ENCODE measurements at regions not wholly inside any gene's neighbourhood (a gene's known extent, or its start where the extent isn't known, plus 50 kb on each side); places are given as distances from the start of the nearest gene placed in this dataset.
"Not testable (repeated sequence)": the region's sequence is repeated elsewhere in the genome, so short reads cannot be mapped to it uniquely, and the experiment has no call there.

- peaks cover 0 to 4% (median 0%) of the 10 kb centered on the region in 3 donors for H3K27me3 ChIP-seq (ENCODE audit: control insufficient read depth in 3 of 3, insufficient read depth in 3 of 3, low read length in 3 of 3)
- H3K9me3 ChIP-seq (ENCODE audit: control insufficient read depth in 2 of 2, insufficient read depth in 1 of 2, low read depth in 1 of 2, low read length in 1 of 2), result no peaks in the 10 kb centered on the region
- no peaks in the 10 kb centered on the region for H3K36me3 ChIP-seq (ENCODE audit: control insufficient read depth in 3 of 3, insufficient read depth in 2 of 3, low read depth in 1 of 3, low read length in 3 of 3)
- H3K27ac ChIP-seq (ENCODE audit: low read depth in 1 of 3, low read length in 2 of 3), result no peak overlapping the region
- H3K4me3 ChIP-seq (ENCODE audit: low read depth in 1 of 3, low read length in 3 of 3), result no peak overlapping the region
- 42 to 56% (median 54%) methylated on average over 4 of the region's 4 CpGs for WGBS, 3 donors
- no peak for DNase-seq
- H3K4me1 ChIP-seq (ENCODE audit: control insufficient read depth in 3 of 3, insufficient read depth in 2 of 3, low read depth in 1 of 3, low read length in 2 of 3), result no peaks in the 10 kb centered on the region
- no peak for FAIRE-seq
Observed at GRCh38 chr3:176855213-176855612, 342.1 kb downstream of the TBL1XR1 start.

GRCh38 chr3:176850498-176850897, 346.8 kb downstream of the TBL1XR1 start:
- Histone ChIP-seq H3K27me3 (ENCODE audit: control insufficient read depth in 3 of 3, insufficient read depth in 3 of 3, low read length in 3 of 3) (peaks cover 0 to 5% (median 0%) of the 10 kb centered on the region in 3 donors), H3K9me3 (ENCODE audit: control insufficient read depth in 2 of 2, insufficient read depth in 1 of 2, low read depth in 1 of 2, low read length in 1 of 2) (no peaks in the 10 kb centered on the region), H3K36me3 (ENCODE audit: control insufficient read depth in 3 of 3, insufficient read depth in 2 of 3, low read depth in 1 of 3, low read length in 3 of 3) (no peaks in the 10 kb centered on the region), H3K4me3 (ENCODE audit: low read depth in 1 of 3, low read length in 3 of 3) (no peak overlapping the region), H3K27ac (ENCODE audit: low read depth in 1 of 3, low read length in 2 of 3) (no peak overlapping the region), H3K4me1 (ENCODE audit: control insufficient read depth in 3 of 3, insufficient read depth in 2 of 3, low read depth in 1 of 3, low read length in 2 of 3) (no peaks in the 10 kb centered on the region)
- 29 to 58% (median 40%) methylated on average over 6 of the region's 6 CpGs for WGBS, 3 donors
- FAIRE-seq (no peak), DNase-seq (no peak)

GRCh38 chr3:176848431-176849214, 348.7 kb downstream of the TBL1XR1 start:
- H3K27ac ChIP-seq (ENCODE audit: low read depth in 1 of 3, low read length in 2 of 3), result no peak overlapping the region
- FAIRE-seq (no peak), DNase-seq (no peak)
- H3K9me3 ChIP-seq (ENCODE audit: control insufficient read depth in 2 of 2, insufficient read depth in 1 of 2, low read depth in 1 of 2, low read length in 1 of 2), result no peaks in the 10 kb centered on the region
- H3K4me3 ChIP-seq (ENCODE audit: low read depth in 1 of 3, low read length in 3 of 3), result no peak overlapping the region
- peaks cover 0 to 5% (median 0%) of the 10 kb centered on the region in 3 donors for H3K27me3 ChIP-seq (ENCODE audit: control insufficient read depth in 3 of 3, insufficient read depth in 3 of 3, low read length in 3 of 3)
- no peaks in the 10 kb centered on the region for H3K4me1 ChIP-seq (ENCODE audit: control insufficient read depth in 3 of 3, insufficient read depth in 2 of 3, low read depth in 1 of 3, low read length in 2 of 3)
- WGBS, 3 donors, result 43 to 76% (median 54%) methylated on average over 4 of the region's 4 CpGs
- no peaks in the 10 kb centered on the region for H3K36me3 ChIP-seq (ENCODE audit: control insufficient read depth in 3 of 3, insufficient read depth in 2 of 3, low read depth in 1 of 3, low read length in 3 of 3)

- Histone ChIP-seq H3K27me3 (ENCODE audit: control insufficient read depth in 3 of 3, insufficient read depth in 3 of 3, low read length in 3 of 3) (no peaks in the 10 kb centered on the region), H3K27ac (ENCODE audit: low read depth in 1 of 3, low read length in 2 of 3) (no peak overlapping the region), H3K4me3 (ENCODE audit: low read depth in 1 of 3, low read length in 3 of 3) (no peak overlapping the region), H3K9me3 (ENCODE audit: control insufficient read depth in 2 of 2, insufficient read depth in 1 of 2, low read depth in 1 of 2, low read length in 1 of 2) (no peaks in the 10 kb centered on the region), H3K36me3 (ENCODE audit: control insufficient read depth in 3 of 3, insufficient read depth in 2 of 3, low read depth in 1 of 3, low read length in 3 of 3) (no peaks in the 10 kb centered on the region), H3K4me1 (ENCODE audit: control insufficient read depth in 3 of 3, insufficient read depth in 2 of 3, low read depth in 1 of 3, low read length in 2 of 3) (no peaks in the 10 kb centered on the region)
- 71 to 73% (median 73%) methylated on average over 2 of the region's 2 CpGs for WGBS, 3 donors
- DNase-seq, result no peak
- FAIRE-seq, result no peak
Observed at GRCh38 chr3:176842914-176843313, 354.4 kb downstream of the TBL1XR1 start.

- DNase-seq (no peak), FAIRE-seq (no peak)
- Histone ChIP-seq H3K27me3 (ENCODE audit: control insufficient read depth in 3 of 3, insufficient read depth in 3 of 3, low read length in 3 of 3) (no peaks in the 10 kb centered on the region), H3K4me1 (ENCODE audit: control insufficient read depth in 3 of 3, insufficient read depth in 2 of 3, low read depth in 1 of 3, low read length in 2 of 3) (no peaks in the 10 kb centered on the region), H3K9me3 (ENCODE audit: control insufficient read depth in 2 of 2, insufficient read depth in 1 of 2, low read depth in 1 of 2, low read length in 1 of 2) (no peaks in the 10 kb centered on the region), H3K36me3 (ENCODE audit: control insufficient read depth in 3 of 3, insufficient read depth in 2 of 3, low read depth in 1 of 3, low read length in 3 of 3) (no peaks in the 10 kb centered on the region), H3K4me3 (ENCODE audit: low read depth in 1 of 3, low read length in 3 of 3) (no peak overlapping the region), H3K27ac (ENCODE audit: low read depth in 1 of 3, low read length in 2 of 3) (no peak overlapping the region)
- WGBS, 3 donors, result 80 to 88% (median 80%) methylated on average over 8 of the region's 8 CpGs
Observed at GRCh38 chr3:176840641-176841286, 356.5 kb downstream of the TBL1XR1 start.

- DNase-seq (no peak), FAIRE-seq (no peak)
- Histone ChIP-seq H3K9me3 (ENCODE audit: control insufficient read depth in 2 of 2, insufficient read depth in 1 of 2, low read depth in 1 of 2, low read length in 1 of 2) (no peaks in the 10 kb centered on the region), H3K4me1 (ENCODE audit: control insufficient read depth in 3 of 3, insufficient read depth in 2 of 3, low read depth in 1 of 3, low read length in 2 of 3) (no peaks in the 10 kb centered on the region), H3K27me3 (ENCODE audit: control insufficient read depth in 3 of 3, insufficient read depth in 3 of 3, low read length in 3 of 3) (no peaks in the 10 kb centered on the region), H3K36me3 (ENCODE audit: control insufficient read depth in 3 of 3, insufficient read depth in 2 of 3, low read depth in 1 of 3, low read length in 3 of 3) (no peaks in the 10 kb centered on the region), H3K27ac (ENCODE audit: low read depth in 1 of 3, low read length in 2 of 3) (no peak overlapping the region), H3K4me3 (ENCODE audit: low read depth in 1 of 3, low read length in 3 of 3) (no peak overlapping the region)
- WGBS, 3 donors, result 65 to 71% (median 69%) methylated on average over 2 of the region's 2 CpGs
Observed at GRCh38 chr3:176839901-176840300, 357.4 kb downstream of the TBL1XR1 start.

- FAIRE-seq (no peak), DNase-seq (no peak)
- H3K27ac ChIP-seq (ENCODE audit: low read depth in 1 of 3, low read length in 2 of 3), result no peak overlapping the region
- 71 to 81% (median 79%) methylated on average over 3 of the region's 3 CpGs for WGBS, 3 donors
- no peaks in the 10 kb centered on the region for H3K9me3 ChIP-seq (ENCODE audit: control insufficient read depth in 2 of 2, insufficient read depth in 1 of 2, low read depth in 1 of 2, low read length in 1 of 2)
- H3K27me3 ChIP-seq (ENCODE audit: control insufficient read depth in 3 of 3, insufficient read depth in 3 of 3, low read length in 3 of 3), result no peaks in the 10 kb centered on the region
- no peak overlapping the region for H3K4me3 ChIP-seq (ENCODE audit: low read depth in 1 of 3, low read length in 3 of 3)
- no peaks in the 10 kb centered on the region for H3K4me1 ChIP-seq (ENCODE audit: control insufficient read depth in 3 of 3, insufficient read depth in 2 of 3, low read depth in 1 of 3, low read length in 2 of 3)
- no peaks in the 10 kb centered on the region for H3K36me3 ChIP-seq (ENCODE audit: control insufficient read depth in 3 of 3, insufficient read depth in 2 of 3, low read depth in 1 of 3, low read length in 3 of 3)
Observed at GRCh38 chr3:176839466-176839865, 357.8 kb downstream of the TBL1XR1 start.

- not testable (repeated sequence) for H3K4me3 ChIP-seq (ENCODE audit: low read depth in 1 of 3, low read length in 3 of 3); H3K4me1 ChIP-seq (ENCODE audit: control insufficient read depth in 3 of 3, insufficient read depth in 2 of 3, low read depth in 1 of 3, low read length in 2 of 3); FAIRE-seq; DNase-seq; H3K27ac ChIP-seq (ENCODE audit: low read depth in 1 of 3, low read length in 2 of 3); H3K9me3 ChIP-seq (ENCODE audit: control insufficient read depth in 2 of 2, insufficient read depth in 1 of 2, low read depth in 1 of 2, low read length in 1 of 2); H3K36me3 ChIP-seq (ENCODE audit: control insufficient read depth in 3 of 3, insufficient read depth in 2 of 3, low read depth in 1 of 3, low read length in 3 of 3); H3K27me3 ChIP-seq (ENCODE audit: control insufficient read depth in 3 of 3, insufficient read depth in 3 of 3, low read length in 3 of 3)
- WGBS, 3 donors, result 86 to 93% (median 89%) methylated on average over 15 of the region's 15 CpGs
Observed at GRCh38 chr3:176827244-176827643, 370.0 kb downstream of the TBL1XR1 start.
